Large intestine (tissue), 3 donors: ENCODE measurements at regions not wholly inside any gene's neighbourhood (a gene's known extent, or its start where the extent isn't known, plus 50 kb on each side); places are given as distances from the start of the nearest gene placed in this dataset.

Experiments used
- DNase-seq, 2 donors: peaks; one replicate each; pipeline versions ENCODE4 v3.0.0 to v3.0.0-alpha.2; 2013
- H3K27ac ChIP-seq: one replicate; pipeline ENCODE4 v1.5.1; 2013; ENCODE audit warnings: low read length
- H3K27me3 ChIP-seq: 2 replicates; pipeline ENCODE4 v1.6.1; 2013; ENCODE audit warnings: low read length; ENCODE audit not compliant: control insufficient read depth, insufficient read depth
- H3K36me3 ChIP-seq: 2 replicates; pipeline ENCODE4 v1.6.1; 2013; ENCODE audit warnings: low read length; ENCODE audit not compliant: control insufficient read depth, insufficient read depth
- H3K4me1 ChIP-seq: one replicate; pipeline ENCODE4 v1.6.1; 2013; ENCODE audit warnings: low read length; ENCODE audit not compliant: control insufficient read depth, insufficient read depth
- H3K4me3 ChIP-seq: one replicate; pipeline ENCODE4 v1.5.1; 2013; ENCODE audit warnings: low read length
- H3K9me3 ChIP-seq: one replicate; pipeline ENCODE4 v1.6.1; 2013; ENCODE audit warnings: mild to moderate bottlenecking, low read depth, low read length, moderate library complexity; ENCODE audit not compliant: control insufficient read depth
- WGBS: methylation state at CpG from one replicate; pipeline ENCODE4 v1.1.5; 2013; ENCODE audit warnings: low lambda C conversion rate; ENCODE audit not compliant: insufficient coverage; 5-methylcytosine and 5-hydroxymethylcytosine counted together

DNA sequence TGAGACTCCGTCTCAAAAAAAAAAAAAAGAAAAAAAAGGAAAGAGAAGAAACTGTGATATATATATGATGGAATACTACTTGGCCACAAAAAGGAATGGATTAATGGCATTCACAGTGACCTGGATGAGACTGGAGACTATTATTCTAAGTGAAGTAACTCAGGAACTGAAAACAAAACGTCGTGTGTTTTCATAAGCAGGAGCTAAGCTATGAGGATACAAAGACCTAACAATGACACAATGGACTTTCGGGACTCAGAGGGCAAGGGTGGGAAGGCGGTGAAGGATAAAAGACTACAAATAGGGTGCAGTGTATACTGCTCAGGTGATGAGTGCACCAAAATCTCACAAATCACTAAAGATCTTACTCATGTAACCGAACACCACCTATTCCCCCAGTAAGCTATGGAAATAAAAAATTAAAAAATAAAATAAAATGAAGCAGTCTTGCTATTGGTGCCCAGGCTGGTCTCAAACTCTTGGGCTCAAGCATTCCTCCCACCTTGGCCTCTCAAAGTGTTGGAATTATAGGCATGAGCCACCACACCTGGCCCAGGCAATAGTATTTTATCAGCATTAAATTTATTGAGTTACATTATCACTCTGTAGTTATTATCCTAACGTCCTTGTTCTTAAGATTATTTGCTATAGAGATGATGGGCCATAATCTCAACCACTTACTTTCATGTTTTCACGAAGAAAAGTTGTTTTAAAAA, 71.5 kb upstream of the GPBP1 start:
- Histone ChIP-seq H3K4me3 (no peak overlapping the region), H3K36me3 (no peaks in the 10 kb centered on the region), H3K4me1 (peaks cover 17% of the 10 kb centered on the region), H3K27ac (peak overlapping the region; percentile 85), H3K27me3 (no peaks in the 10 kb centered on the region), H3K9me3 (peaks cover 5% of the 10 kb centered on the region)
- WGBS, result 58% methylated on average over 2 of the region's 8 CpGs
- peak; percentile 40 to 71 for DNase-seq

DNA sequence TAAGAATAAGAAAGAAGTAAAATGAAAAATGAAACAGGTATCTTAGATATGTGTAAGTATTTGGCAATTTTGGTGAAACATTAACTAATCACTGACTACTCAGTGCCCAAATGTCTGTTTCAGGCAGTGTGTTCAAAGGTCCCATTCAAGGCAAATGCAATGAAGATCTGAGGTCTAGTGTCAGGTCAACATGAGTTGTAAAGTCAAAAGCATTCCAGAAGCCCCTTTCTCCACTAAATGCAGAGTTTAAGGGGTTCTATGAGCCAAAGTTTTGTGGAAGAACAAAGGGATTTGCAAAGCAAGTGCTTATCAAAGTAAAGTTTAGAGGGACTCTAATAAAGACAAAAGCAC, 71.0 kb upstream of the GPBP1 start:
- Histone ChIP-seq H3K27me3 (no peaks in the 10 kb centered on the region), H3K27ac (peak overlapping the region; percentile 85)

DNA sequence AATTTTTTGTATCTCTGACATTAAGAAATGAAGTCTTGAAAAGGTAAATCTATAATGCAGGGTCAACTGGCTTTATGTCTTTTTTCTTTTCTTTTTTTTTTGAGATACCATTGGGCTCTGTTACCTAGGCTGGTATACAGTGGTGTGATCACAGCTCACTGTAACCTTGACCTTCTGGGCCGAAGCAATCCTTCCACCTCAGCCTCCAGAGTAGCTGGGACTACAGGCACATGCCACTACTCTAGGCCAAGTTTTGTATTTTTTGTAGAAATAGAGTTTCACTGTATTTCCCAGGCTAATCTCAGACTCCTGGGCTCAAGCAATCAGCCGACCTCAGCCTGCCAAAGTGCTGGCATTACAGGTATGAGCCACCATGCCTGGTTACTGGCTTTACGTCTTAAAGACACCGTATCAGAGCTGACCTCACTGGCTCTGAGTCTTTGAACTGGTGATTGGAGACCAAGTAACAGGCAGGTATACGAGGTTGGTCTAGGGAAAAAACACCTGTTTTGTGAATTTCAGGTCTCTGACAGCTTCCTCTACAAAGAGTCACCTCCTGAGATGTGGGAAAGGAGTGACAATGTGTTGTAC, 70.4 kb upstream of the GPBP1 start:
- peak in 1 of 2 donors; percentile 18 for DNase-seq
- H3K4me1 ChIP-seq, result peaks cover 17% of the 10 kb centered on the region
- no peaks in the 10 kb centered on the region for H3K9me3 ChIP-seq
- no peak overlapping the region for H3K4me3 ChIP-seq
- H3K36me3 ChIP-seq, result no peaks in the 10 kb centered on the region
- H3K27ac ChIP-seq, result peak overlapping the region; percentile 85
- no CpG with 5 or more reads among the region's 5 CpGs for WGBS
- no peaks in the 10 kb centered on the region for H3K27me3 ChIP-seq

More for the DNA sequence above, 71.0 kb upstream of the GPBP1 start:
- no peaks in the 10 kb centered on the region for H3K9me3 ChIP-seq
- peaks cover 17% of the 10 kb centered on the region for H3K4me1 ChIP-seq
- DNase-seq, result peak; percentile 43 to 76
- no peak overlapping the region for H3K4me3 ChIP-seq
- H3K36me3 ChIP-seq, result no peaks in the 10 kb centered on the region

DNA sequence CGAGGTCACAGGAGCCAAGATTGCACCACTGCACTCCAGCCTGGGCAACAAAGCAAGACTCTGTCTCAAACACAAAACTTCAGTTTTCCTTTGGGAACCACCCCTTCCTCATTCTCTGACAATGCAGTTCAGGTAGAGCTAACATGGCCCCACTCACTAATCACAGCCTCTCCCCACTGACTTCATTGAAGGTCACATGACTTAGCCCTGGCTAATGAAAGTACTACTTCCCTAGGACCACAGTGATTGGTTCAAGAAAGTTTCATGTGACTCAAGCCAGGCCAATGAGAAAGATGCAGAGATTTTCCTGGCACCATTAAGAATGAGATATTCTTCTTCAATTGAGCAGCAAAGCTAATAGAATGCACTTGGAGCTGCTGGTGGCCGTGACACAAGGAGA, 67.2 kb upstream of the GPBP1 start:
- no peak for DNase-seq
- no peak overlapping the region for H3K27ac ChIP-seq
- peaks cover 20% of the 10 kb centered on the region for H3K4me1 ChIP-seq
- no peaks in the 10 kb centered on the region for H3K9me3 ChIP-seq
- no peaks in the 10 kb centered on the region for H3K27me3 ChIP-seq
- H3K4me3 ChIP-seq, result no peak overlapping the region
- no CpG with 5 or more reads among the region's 2 CpGs for WGBS
- no peaks in the 10 kb centered on the region for H3K36me3 ChIP-seq

DNA sequence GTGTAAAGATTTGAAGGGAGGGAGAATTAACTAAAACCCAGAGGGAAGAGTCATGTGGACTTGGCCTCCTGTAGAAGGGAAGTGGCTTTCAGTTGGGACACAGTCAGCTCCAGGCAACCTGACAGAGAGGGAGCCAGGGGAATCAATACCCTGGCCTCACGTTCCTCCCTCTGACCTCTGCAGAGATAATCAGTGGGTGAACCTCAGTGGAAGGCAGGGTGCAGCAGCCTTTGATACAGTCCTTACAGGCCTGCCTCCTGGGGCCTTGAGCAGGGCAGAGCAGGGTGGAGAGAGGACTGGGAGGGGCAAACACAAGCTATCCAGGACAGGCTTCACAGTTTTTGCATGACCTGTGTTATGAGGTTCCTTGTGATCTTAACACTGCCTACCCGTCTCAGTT, 61.9 kb upstream of the GPBP1 start:
- WGBS, result 17% methylated on average over 1 of the region's 2 CpGs
- peak; percentile 75 to 90 for DNase-seq

DNA sequence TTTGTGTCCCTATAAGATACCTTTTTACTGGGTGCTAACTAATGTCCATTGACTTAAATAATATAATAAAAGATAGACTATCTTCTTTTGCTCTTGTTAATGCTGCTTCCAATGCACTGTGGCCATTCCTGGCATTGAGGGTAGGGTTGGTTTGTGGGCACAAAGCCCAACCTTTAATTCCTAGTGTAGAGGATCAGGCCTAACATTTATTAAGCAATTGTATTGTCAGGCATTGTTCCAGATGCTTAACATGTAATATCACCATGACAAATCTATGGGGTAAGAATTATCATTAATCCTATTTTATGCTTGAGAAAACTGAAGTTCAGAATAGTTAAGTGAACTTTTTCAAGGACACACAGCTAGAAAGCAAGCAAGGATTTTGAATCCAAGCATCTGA, 60.4 kb upstream of the GPBP1 start:
- no peak for DNase-seq
- peaks cover 9% of the 10 kb centered on the region for H3K4me1 ChIP-seq
- no peaks in the 10 kb centered on the region for H3K9me3 ChIP-seq
- H3K36me3 ChIP-seq, result no peaks in the 10 kb centered on the region
- no peaks in the 10 kb centered on the region for H3K27me3 ChIP-seq
- H3K4me3 ChIP-seq, result no peak overlapping the region
- H3K27ac ChIP-seq, result no peak overlapping the region

More for the DNA sequence above, 61.9 kb upstream of the GPBP1 start:
- peaks cover 9% of the 10 kb centered on the region for H3K4me1 ChIP-seq
- H3K36me3 ChIP-seq, result no peaks in the 10 kb centered on the region
- H3K9me3 ChIP-seq, result no peaks in the 10 kb centered on the region
- H3K4me3 ChIP-seq, result no peak overlapping the region
- H3K27ac ChIP-seq, result peak overlapping the region; percentile 56
- H3K27me3 ChIP-seq, result no peaks in the 10 kb centered on the region

DNA sequence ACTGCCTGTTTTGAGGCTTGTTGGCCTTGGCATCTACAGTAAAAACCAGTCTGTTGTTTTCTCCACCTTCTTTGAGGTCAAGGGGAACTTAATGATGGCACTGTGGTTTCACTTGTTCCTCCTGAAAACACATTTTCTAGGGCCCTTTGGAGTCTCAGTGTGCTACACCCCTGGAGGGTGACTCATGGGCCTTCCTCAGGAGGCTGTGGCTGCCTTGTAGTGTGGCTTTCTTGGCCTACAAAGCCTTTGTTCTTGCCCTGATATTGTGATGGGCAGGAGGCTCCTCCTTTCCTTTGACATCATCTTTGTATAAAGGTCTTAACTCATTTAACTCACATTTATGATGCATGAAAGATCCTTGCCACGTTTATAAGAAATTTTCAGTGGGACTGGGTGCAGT, 56.3 kb upstream of the GPBP1 start:
- no peak overlapping the region for H3K27ac ChIP-seq
- WGBS, result no CpG with 5 or more reads among the region's 1 CpG
- H3K9me3 ChIP-seq, result no peaks in the 10 kb centered on the region
- H3K4me3 ChIP-seq, result no peak overlapping the region
- no peaks in the 10 kb centered on the region for H3K36me3 ChIP-seq
- no peaks in the 10 kb centered on the region for H3K4me1 ChIP-seq
- H3K27me3 ChIP-seq, result no peaks in the 10 kb centered on the region
- no peak for DNase-seq

DNA sequence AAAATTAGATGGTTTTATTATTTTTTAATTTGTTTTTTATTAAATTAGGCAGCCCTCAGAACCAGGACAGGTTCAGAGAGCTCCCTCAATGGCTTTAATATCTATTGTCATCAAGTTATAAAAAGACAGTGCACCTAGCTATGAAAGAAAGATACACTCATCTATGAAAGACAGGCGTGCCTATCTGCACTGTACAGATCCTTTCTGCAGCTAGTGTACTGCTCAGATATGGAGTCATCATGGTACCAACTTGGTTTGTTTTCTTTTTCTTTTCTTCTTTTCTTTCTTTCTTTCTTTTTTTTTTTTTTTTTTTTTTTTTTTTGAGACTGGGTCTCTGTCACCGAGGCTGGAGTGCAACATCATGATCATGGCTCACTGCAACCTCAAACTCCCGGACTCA, 54.8 kb upstream of the GPBP1 start:
- no peak for DNase-seq
- Histone ChIP-seq H3K4me1 (no peaks in the 10 kb centered on the region), H3K9me3 (peaks cover 6% of the 10 kb centered on the region), H3K27ac (no peak overlapping the region), H3K4me3 (no peak overlapping the region), H3K27me3 (no peaks in the 10 kb centered on the region), H3K36me3 (no peaks in the 10 kb centered on the region)
- WGBS, result no CpG with 5 or more reads among the region's 3 CpGs

DNA sequence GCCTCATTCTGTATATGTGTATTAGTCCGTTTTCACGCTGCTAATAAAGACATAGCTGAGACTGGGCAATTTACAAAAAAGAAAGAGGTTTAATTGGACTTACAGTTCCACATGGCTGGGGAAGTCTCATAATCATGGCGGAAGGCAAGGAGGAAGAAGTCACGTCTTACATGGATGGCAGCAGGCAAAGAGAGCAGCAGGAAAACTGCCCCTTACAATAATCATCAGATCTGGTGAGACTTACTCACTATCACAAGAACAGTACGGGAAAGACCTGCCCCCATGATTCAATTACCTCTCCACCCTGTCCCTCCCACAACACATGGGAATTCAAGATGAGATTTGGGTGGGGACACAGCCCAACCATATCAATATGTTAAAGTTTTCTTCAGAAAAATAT, 49.8 kb upstream of the GPBP1 start:
- WGBS, result 100% methylated on average over 2 of the region's 5 CpGs
- no peaks in the 10 kb centered on the region for H3K36me3 ChIP-seq

More for the DNA sequence above, 49.8 kb upstream of the GPBP1 start:
- Histone ChIP-seq H3K4me3 (no peak overlapping the region), H3K9me3 (peaks cover 6% of the 10 kb centered on the region), H3K27ac (no peak overlapping the region), H3K27me3 (no peaks in the 10 kb centered on the region), H3K4me1 (no peaks in the 10 kb centered on the region)
- no peak for DNase-seq
